Right lobe of liver (tissue), 4 donors: ENCODE measurements at regions not wholly inside any gene's neighbourhood (a gene's known extent, or its start where the extent isn't known, plus 50 kb on each side); places are given as distances from the start of the nearest gene placed in this dataset.

Experiments used
- POLR2A ChIP-seq: fragments of 450-650 bp; IDR thresholded peaks from one replicate; pipeline ENCODE4 v1.6.1; 2017; ENCODE audit warnings: antibody characterized with exemption, mild to moderate bottlenecking
- TF ChIP-seq, protein P1 (sequence below), 4 donors: fragments of 200-600 bp in 3 of 4; fragments of 450-650 bp in 1 of 4; IDR thresholded peaks; one replicate each; pipeline versions ENCODE4 v1.5.1 to v1.8.0; 2016 to 2022; ENCODE audit warnings: antibody characterized with exemption in 4 of 4, mild to moderate bottlenecking in 2 of 4
- donor health status: DM: no; HTN: no; CAD: no.
- donor health status: DM: no; HTN: no; CAD: no.
- donor health status: DM: no; HTN: yes; CAD: no.

DNA sequence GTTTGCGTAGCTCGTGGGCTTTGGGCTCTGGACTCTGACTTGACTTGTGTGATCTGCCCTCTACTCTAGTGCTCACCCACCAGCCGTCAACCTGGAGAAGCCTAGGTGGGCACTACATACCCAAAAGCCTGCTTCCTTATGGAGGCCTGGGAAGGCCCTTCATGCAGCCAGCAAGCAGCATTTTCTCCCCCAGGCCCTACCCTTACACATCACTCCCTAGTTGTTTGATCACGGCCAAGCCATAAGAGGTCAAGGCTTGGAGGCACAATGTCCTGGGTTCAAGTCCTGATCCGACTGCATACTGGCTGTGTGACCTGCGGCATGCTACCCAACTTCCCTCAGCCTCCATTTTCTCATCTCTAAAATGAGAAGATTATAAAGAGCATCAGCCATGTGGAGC, 151.3 kb upstream of the EGFLAM start:
- TF ChIP-seq POLR2A = no peak
- TF ChIP-seq, protein P1, sequence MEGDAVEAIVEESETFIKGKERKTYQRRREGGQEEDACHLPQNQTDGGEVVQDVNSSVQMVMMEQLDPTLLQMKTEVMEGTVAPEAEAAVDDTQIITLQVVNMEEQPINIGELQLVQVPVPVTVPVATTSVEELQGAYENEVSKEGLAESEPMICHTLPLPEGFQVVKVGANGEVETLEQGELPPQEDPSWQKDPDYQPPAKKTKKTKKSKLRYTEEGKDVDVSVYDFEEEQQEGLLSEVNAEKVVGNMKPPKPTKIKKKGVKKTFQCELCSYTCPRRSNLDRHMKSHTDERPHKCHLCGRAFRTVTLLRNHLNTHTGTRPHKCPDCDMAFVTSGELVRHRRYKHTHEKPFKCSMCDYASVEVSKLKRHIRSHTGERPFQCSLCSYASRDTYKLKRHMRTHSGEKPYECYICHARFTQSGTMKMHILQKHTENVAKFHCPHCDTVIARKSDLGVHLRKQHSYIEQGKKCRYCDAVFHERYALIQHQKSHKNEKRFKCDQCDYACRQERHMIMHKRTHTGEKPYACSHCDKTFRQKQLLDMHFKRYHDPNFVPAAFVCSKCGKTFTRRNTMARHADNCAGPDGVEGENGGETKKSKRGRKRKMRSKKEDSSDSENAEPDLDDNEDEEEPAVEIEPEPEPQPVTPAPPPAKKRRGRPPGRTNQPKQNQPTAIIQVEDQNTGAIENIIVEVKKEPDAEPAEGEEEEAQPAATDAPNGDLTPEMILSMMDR (IDR thresholded peaks at IDR 0.05) = no peak
